NT2/D1 (cell line): ENCODE measurements at regions not wholly inside any gene's neighbourhood (a gene's known extent, or its start where the extent isn't known, plus 50 kb on each side); places are given as distances from the start of the nearest gene placed in this dataset.
"Not testable (repeated sequence)": the region's sequence is repeated elsewhere in the genome, so short reads cannot be mapped to it uniquely, and the experiment has no call there.

Source experiments
- DNase-seq: peaks from one replicate; pipeline ENCODE4 v3.0.0-alpha.2; 2011; ENCODE audit warnings: low read depth, low spot score
- H3K27me3 ChIP-seq: 2 replicates; pipeline ENCODE4 v1.6.0; 2011; ENCODE audit warnings: mild to moderate bottlenecking; ENCODE audit not compliant: insufficient read length, insufficient read depth
- H3K36me3 ChIP-seq: 2 replicates; pipeline ENCODE4 v1.6.1; 2011; ENCODE audit warnings: mild to moderate bottlenecking, low read length, mixed read lengths; ENCODE audit not compliant: insufficient read depth, insufficient read length
- H3K4me1 ChIP-seq: 2 replicates; pipeline ENCODE4 v1.5.1; 2011; ENCODE audit not compliant: insufficient read depth, insufficient read length
- H3K4me3 ChIP-seq: 2 replicates; pipeline ENCODE4 v1.5.1; 2011; ENCODE audit warnings: low read depth; ENCODE audit not compliant: insufficient read length
- H3K9ac ChIP-seq: 2 replicates; pipeline ENCODE4 v1.6.0; 2011; ENCODE audit warnings: low read depth; ENCODE audit not compliant: insufficient read length
- H3K9me3 ChIP-seq: 2 replicates; pipeline ENCODE4 v1.5.1; 2011; ENCODE audit warnings: mild to moderate bottlenecking, low read length; ENCODE audit not compliant: insufficient read depth
- SUZ12 ChIP-seq: IDR thresholded peaks from 2 replicates; pipeline ENCODE4 v1.6.1; 2011; ENCODE audit not compliant: insufficient read length, insufficient read depth; ENCODE audit errors: extremely low read depth
- YY1 ChIP-seq: IDR thresholded peaks from 2 replicates; pipeline ENCODE4 v1.6.1; 2011; ENCODE audit not compliant: insufficient read length, insufficient read depth
- ZNF274 ChIP-seq: IDR thresholded peaks from 2 replicates; pipeline ENCODE4 v1.6.1; 2011; ENCODE audit warnings: mild to moderate bottlenecking, low read depth, low read length

DNA sequence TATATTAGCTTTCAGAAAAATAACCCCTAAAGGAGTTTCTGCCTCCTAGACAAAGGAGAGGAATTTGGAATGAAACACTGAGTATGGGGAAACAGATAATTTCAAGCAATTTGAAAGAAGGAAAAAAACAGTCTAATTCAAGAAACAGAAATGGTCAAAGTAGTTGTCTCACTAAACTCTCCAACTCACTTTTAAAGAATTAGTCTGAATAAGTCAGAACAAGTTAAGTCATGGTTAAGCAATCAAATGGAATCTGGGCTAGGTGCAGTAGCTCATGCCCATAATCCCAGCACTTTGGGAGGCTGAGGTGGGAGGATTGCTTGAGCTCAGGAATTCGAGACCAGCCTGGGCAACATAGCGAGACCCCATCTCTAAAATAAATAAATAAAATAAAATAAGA lies 95.7 kb upstream of the GRIA3 start:
- no peak for DNase-seq
- TF ChIP-seq YY1 (no peak), ZNF274 (no peak), SUZ12 (no peak)
- Histone ChIP-seq H3K4me1 (peaks cover 2% of the 10 kb centered on the region), H3K36me3 (no peaks in the 10 kb centered on the region), H3K9ac (no peak overlapping the region), H3K9me3 (no peaks in the 10 kb centered on the region), H3K27me3 (no peaks in the 10 kb centered on the region), H3K4me3 (no peak overlapping the region)

DNA sequence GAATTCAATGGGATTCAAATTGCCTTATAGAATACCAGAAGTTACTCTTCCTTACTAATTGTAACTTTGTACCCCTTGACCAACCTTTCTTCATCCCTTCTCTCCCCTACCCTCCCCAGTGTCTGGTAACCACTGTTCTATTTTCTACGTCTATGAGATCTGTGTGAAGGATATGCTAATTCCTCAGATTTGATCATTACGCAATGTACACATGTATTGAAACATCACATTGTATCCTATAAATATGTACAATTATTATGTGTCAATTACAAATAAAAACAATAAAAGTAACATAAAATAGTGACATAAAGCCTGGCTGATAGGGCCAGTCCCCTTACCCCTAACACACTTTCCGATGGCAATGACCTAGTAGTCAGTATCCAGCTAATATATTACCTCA lies 95.1 kb upstream of the GRIA3 start:
- Histone ChIP-seq H3K9me3 (no peaks in the 10 kb centered on the region), H3K27me3 (no peaks in the 10 kb centered on the region), H3K36me3 (no peaks in the 10 kb centered on the region), H3K4me1 (peaks cover 2% of the 10 kb centered on the region), H3K9ac (no peak overlapping the region), H3K4me3 (no peak overlapping the region)
- no peak for DNase-seq
- TF ChIP-seq ZNF274 (no peak), YY1 (no peak), SUZ12 (no peak)

DNA sequence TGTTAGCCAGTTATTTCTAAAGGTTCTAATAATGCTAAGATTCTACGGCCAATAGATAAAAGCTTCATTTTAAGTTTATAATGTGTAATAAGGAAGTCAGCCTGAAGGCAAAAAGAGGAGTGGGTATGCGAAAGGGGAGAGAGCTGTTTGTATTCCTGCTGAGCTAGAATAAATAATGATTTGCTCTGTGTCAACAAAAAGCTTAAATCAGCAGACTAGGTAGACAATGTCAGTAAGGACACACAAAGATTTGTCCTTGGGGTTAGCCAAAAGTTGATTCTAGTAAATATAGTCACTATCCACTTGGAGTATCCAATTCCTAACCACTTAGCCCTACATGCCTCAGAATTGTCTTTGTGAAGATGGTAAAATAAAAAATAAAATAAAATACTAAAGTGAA lies 90.3 kb upstream of the GRIA3 start:
- TF ChIP-seq ZNF274 = no peak
- no peak for TF ChIP-seq SUZ12
- TF ChIP-seq YY1 = no peak
- Histone ChIP-seq H3K9me3 (no peaks in the 10 kb centered on the region), H3K4me3 (no peak overlapping the region), H3K4me1 (no peaks in the 10 kb centered on the region), H3K9ac (no peak overlapping the region), H3K36me3 (no peaks in the 10 kb centered on the region), H3K27me3 (no peaks in the 10 kb centered on the region)
- no peak for DNase-seq

DNA sequence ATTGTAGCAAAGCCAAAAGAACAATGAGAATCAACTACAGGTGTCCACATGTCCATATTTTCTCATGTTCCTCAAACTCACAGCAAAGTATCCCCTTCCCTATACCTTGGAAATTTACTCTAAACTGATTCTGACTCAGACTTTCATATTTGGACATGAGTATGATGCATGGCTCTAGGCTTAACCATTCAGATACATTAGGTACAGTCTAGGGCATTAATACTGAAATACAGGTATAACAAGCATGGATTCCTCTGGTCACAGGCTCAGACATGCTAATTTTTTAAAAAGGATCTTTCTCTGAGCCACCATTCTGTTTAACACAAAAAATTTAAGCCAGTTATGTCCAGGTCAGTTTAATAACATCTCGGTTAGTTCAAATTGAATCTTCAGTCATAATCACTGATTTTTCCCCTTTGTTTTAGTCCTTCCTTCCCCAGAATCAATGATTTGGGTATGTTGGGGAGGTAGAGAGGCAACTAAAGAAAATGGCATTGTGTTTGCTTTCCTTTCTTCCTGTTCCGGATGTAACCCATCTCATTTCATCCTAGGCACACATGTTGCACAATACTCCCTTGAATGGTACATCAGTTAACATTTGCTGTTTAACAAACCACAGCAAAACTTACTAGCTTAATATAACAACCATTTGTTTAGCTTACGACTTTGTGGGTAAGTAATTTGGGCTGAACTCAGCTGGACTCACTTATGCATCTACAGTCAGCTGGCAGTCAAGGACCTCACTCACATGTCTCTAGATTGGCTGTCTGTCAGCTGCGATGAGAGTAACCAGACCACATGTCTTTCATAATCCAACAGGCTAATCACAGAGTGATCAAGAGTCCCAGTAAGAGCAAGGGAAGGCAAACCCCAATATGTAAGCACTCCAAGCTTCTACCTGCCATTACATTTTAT lies 75.3 kb upstream of the GRIA3 start:
- no peaks in the 10 kb centered on the region for H3K27me3 ChIP-seq
- TF ChIP-seq YY1 (no peak), ZNF274 (no peak), SUZ12 (no peak)
- H3K4me3 ChIP-seq = no peak overlapping the region
- no peak for DNase-seq
- no peaks in the 10 kb centered on the region for H3K4me1 ChIP-seq
- no peaks in the 10 kb centered on the region for H3K36me3 ChIP-seq
- no peak overlapping the region for H3K9ac ChIP-seq
- no peaks in the 10 kb centered on the region for H3K9me3 ChIP-seq

DNA sequence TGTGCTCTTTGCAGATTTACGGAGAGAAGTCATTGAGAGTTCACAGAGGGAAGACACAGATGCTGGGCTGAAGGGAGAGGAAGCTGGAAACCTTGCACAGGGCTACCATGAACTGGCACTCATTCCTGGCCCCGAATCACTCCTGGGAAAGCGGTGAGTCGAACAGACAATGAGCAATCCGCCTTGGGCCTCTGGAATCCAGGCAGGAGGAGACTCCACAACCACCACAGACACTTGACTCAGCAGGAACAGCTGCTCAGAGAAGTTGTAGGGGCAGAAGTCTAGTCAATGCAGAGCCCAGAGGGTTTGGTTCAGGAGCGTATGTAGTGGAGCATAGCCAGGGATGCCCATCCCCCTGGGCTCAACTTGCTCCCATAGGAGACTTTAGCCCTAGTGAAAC lies 62.8 kb upstream of the GRIA3 start:
- H3K27me3 ChIP-seq = no peaks in the 10 kb centered on the region
- no peaks in the 10 kb centered on the region for H3K9me3 ChIP-seq

DNA sequence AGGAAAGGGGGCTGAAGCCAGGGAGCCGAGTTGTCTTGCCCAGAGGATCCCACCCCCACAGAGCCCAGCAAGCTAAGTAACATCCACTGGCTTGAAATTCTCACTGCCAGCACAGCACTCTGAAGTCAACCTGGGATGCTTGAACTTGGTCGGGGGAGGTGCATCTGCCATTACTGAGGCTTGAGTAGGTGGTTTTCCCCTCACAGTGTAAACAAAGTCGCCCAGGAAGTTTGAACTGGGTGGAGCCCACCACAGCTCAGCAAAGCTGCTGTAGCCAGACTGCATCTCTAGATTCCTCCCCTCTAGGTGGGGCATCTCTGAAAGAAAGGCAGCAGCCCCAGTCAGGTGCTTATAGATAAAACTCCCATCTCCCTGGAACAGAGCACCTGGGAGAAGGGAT lies 54.3 kb upstream of the GRIA3 start:
- not testable (repeated sequence) for H3K9me3 ChIP-seq, DNase-seq, H3K4me3 ChIP-seq, H3K36me3 ChIP-seq, H3K27me3 ChIP-seq, H3K4me1 ChIP-seq, H3K9ac ChIP-seq

More for the DNA sequence above, 62.8 kb upstream of the GRIA3 start:
- H3K36me3 ChIP-seq = no peaks in the 10 kb centered on the region
- DNase-seq = no peak
- no peak overlapping the region for H3K4me3 ChIP-seq
- H3K9ac ChIP-seq = no peak overlapping the region
- no peaks in the 10 kb centered on the region for H3K4me1 ChIP-seq
- no peak for TF ChIP-seq SUZ12
- no peak for TF ChIP-seq ZNF274
- TF ChIP-seq YY1 = no peak
